A673 (cell line): ENCODE measurements at regions not wholly inside any gene's neighbourhood (a gene's known extent, or its start where the extent isn't known, plus 50 kb on each side); places are given as distances from the start of the nearest gene placed in this dataset.
A peak's percentile ranks its signal among the peaks of the same experiment; 100 is the strongest.

Experiments used
- BruUV-seq: library from RNA; stranded (reverse); fragments of 400-500 nt; replicated peaks from 2 replicates; lab custom pipeline; 2021; lab: Mats Ljungman, UMichigan
- CTCF ChIA-PET: fragments of 300-600 bp; sonication (Branson Sonifier 250); formaldehyde crosslinking; loops from one replicate; lab custom pipeline; 2022; ENCODE audit warnings: antibody characterized with exemption; lab: Charles Lee
- POLR2A ChIA-PET: fragments of 300-600 bp; sonication (Branson Sonifier 250); formaldehyde crosslinking; loops from one replicate; lab custom pipeline; 2022; ENCODE audit warnings: antibody characterized with exemption; ENCODE audit not compliant: low non-redundant PET; lab: Charles Lee
- DNase-seq: peaks from one replicate; pipeline ENCODE4 v3.0.0-alpha.2; 2015; ENCODE audit warnings: low spot score
- H3K27ac ChIP-seq: fragments of 200-600 bp; sonication (generic); 2 replicates; pipeline ENCODE4 v1.5.1; 2016; ENCODE audit warnings: mixed run types, low read depth, mild to moderate bottlenecking, mixed read lengths, antibody characterized with exemption, low read length; ENCODE audit not compliant: poor library complexity, severe bottlenecking
- H3K27me3 ChIP-seq: fragments of 200-600 bp; sonication (generic); replicated peaks from 2 replicates; pipeline ENCODE4 v1.6.1; 2017; ENCODE audit warnings: mixed run types, low read depth, mild to moderate bottlenecking, mixed read lengths, antibody characterized with exemption, low read length; ENCODE audit not compliant: insufficient read depth, poor library complexity
- H3K36me3 ChIP-seq: fragments of 200-600 bp; sonication (generic); 2 replicates; pipeline ENCODE4 v1.6.1; 2016; ENCODE audit warnings: mixed run types, mild to moderate bottlenecking, mixed read lengths, antibody characterized with exemption, low read length; ENCODE audit not compliant: insufficient read depth, poor library complexity, severe bottlenecking
- H3K4me1 ChIP-seq: fragments of 200-600 bp; sonication (generic); 2 replicates; pipeline ENCODE4 v1.6.1; 2017; ENCODE audit warnings: mixed run types, mild to moderate bottlenecking, mixed read lengths, antibody characterized with exemption, low read length; ENCODE audit not compliant: insufficient read depth, poor library complexity, severe bottlenecking
- H3K4me3 ChIP-seq: fragments of 200-600 bp; sonication (generic); 2 replicates; pipeline ENCODE4 v1.5.1; 2016; ENCODE audit warnings: low read depth, mixed run types, mild to moderate bottlenecking, mixed read lengths, low read length; ENCODE audit not compliant: poor library complexity, severe bottlenecking
- H3K9me3 ChIP-seq: fragments of 200-600 bp; sonication (generic); 2 replicates; pipeline ENCODE4 v1.6.1; 2016; ENCODE audit warnings: mixed run types, low read depth, mild to moderate bottlenecking, mixed read lengths, antibody characterized with exemption, low read length; ENCODE audit not compliant: poor library complexity, severe bottlenecking
- EZH2 ChIP-seq: fragments of 200-600 bp; sonication (generic); IDR thresholded peaks from 2 replicates; pipeline ENCODE4 v1.6.1; 2017; ENCODE audit warnings: borderline replicate concordance, low read depth, mild to moderate bottlenecking, mixed read lengths, antibody characterized with exemption, low read length; ENCODE audit not compliant: poor library complexity, severe bottlenecking
- intact Hi-C: fragments of 100-400 bp; cut with micrococcal nuclease; formaldehyde crosslinking; loops from one replicate; pipeline ENCODE4 v1.10.0; 2022; ENCODE audit not compliant: unreplicated experiment
- TF ChIP-seq, protein P1 (sequence below): fragments of 300-800, 200-600 bp; sonication (generic); conservative IDR thresholded peaks from 2 replicates; pipeline ENCODE4 v1.5.1; 2017; ENCODE audit warnings: low read depth, mild to moderate bottlenecking, antibody characterized with exemption, low read length, moderate library complexity, mixed read lengths

DNA sequence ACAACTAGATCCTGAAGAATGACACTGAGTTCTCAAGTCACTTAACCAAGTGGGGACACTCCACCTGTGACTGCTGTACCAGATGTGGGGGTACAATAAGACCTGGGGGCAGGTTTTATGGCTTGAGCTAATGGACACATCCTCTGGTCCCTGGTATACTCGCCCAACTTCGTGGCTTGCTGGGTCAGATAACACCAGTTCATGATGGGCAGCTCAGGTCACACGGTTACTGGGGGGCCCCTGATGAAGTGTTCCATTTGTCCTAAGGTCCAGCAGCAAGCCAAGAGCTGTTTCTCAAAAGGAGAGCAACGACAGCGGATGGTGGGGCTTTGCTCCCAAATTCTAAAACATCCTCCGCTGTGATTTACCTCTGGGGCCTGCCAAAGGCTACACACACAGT is 1368.4 kb downstream of the BRD1 start:
- H3K27ac ChIP-seq: no peak overlapping the region
- DNase-seq: no peak
- intact Hi-C loops: no loop called here
- ChIA-PET CTCF (no interaction called here), POLR2A (no interaction called here)
- TF ChIP-seq, protein P1, sequence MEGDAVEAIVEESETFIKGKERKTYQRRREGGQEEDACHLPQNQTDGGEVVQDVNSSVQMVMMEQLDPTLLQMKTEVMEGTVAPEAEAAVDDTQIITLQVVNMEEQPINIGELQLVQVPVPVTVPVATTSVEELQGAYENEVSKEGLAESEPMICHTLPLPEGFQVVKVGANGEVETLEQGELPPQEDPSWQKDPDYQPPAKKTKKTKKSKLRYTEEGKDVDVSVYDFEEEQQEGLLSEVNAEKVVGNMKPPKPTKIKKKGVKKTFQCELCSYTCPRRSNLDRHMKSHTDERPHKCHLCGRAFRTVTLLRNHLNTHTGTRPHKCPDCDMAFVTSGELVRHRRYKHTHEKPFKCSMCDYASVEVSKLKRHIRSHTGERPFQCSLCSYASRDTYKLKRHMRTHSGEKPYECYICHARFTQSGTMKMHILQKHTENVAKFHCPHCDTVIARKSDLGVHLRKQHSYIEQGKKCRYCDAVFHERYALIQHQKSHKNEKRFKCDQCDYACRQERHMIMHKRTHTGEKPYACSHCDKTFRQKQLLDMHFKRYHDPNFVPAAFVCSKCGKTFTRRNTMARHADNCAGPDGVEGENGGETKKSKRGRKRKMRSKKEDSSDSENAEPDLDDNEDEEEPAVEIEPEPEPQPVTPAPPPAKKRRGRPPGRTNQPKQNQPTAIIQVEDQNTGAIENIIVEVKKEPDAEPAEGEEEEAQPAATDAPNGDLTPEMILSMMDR: no peak
- H3K27me3 ChIP-seq: no peaks in the 10 kb centered on the region
- H3K36me3 ChIP-seq: no peaks in the 10 kb centered on the region
- no peaks in the 10 kb centered on the region for H3K9me3 ChIP-seq
- BruUV-seq: no TSS peak
- H3K4me1 ChIP-seq: no peaks in the 10 kb centered on the region
- H3K4me3 ChIP-seq: no peak overlapping the region

DNA sequence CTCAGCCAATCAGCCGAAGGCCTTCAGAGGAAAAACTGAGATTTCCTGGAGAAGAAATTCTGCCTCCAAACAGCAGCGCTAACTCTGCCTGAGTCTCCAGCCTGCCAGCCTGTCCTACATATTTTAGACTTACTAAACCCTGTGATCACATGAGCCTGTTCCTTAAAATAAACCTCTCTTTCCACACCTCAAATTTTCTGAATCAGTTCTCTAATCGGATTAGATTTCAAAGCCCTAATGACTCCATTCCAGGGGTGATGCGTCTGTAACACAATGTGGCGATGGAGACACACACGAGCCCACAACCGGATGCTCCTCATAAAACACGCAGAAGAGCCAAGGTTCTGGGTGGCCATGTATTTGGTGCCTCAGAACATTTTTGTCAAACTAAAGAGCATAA is 1371.2 kb downstream of the BRD1 start:
- ChIA-PET CTCF (no interaction called here), POLR2A (no interaction called here)
- intact Hi-C loops: no loop called here
- TF ChIP-seq EZH2: no peak
- TF ChIP-seq, protein P1: no peak
- H3K27me3 ChIP-seq: no peaks in the 10 kb centered on the region
- H3K4me1 ChIP-seq: no peaks in the 10 kb centered on the region
- BruUV-seq: no TSS peak
- H3K9me3 ChIP-seq: no peaks in the 10 kb centered on the region
- no peak overlapping the region for H3K4me3 ChIP-seq
- H3K36me3 ChIP-seq: no peaks in the 10 kb centered on the region
- peak; percentile 40 for DNase-seq
- no peak overlapping the region for H3K27ac ChIP-seq

DNA sequence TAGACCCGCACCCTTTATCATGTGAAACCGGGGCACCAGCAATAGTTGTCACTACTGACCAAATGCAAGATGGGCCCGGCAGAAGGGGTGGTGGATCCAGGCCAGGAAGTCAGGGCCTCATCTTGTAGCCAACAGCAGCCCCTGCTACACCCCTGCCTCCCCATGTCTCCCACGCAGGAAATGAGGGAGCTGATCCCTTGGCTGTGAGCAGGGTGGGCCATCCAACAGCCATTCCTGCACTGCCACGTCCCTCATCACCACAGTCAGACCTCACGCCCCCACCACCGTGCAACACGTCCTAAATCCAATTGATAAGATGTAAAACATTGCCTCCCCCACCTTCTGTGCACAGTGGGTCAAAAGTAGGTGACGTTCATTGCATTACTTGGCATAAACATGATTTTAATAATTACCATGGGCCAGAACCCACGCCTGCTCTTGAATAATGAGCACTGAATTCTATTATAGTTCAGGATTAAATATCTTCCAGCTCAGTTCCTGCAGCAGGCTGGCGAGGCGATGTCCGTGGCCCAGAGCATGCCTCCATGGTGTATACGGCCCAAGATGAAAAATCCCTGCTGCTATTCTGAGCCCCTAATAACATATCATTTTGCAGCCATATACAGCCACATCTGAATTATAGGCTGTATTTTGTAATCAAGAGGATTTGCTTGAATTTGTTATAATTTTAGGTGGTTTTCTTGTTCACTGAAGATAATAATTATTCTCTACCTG is 1373.8 kb downstream of the BRD1 start:
- intact Hi-C loops: no loop called here
- CTCF ChIA-PET: no interaction called here

More for the DNA sequence above, 1373.8 kb downstream of the BRD1 start:
- no peak overlapping the region for H3K27ac ChIP-seq
- no peaks in the 10 kb centered on the region for H3K9me3 ChIP-seq
- H3K4me3 ChIP-seq: no peak overlapping the region
- no TSS peak for BruUV-seq
- no peak for TF ChIP-seq EZH2
- TF ChIP-seq, protein P1: no peak
- no peaks in the 10 kb centered on the region for H3K27me3 ChIP-seq
- no peak for DNase-seq
- no peaks in the 10 kb centered on the region for H3K4me1 ChIP-seq
- POLR2A ChIA-PET: no interaction called here
- H3K36me3 ChIP-seq: no peaks in the 10 kb centered on the region
